OCI-LY3 (cell line): ENCODE measurements at regions not wholly inside any gene's neighbourhood (a gene's known extent, or its start where the extent isn't known, plus 50 kb on each side); places are given as distances from the start of the nearest gene placed in this dataset.
"Not testable (repeated sequence)": the region's sequence is repeated elsewhere in the genome, so short reads cannot be mapped to it uniquely, and the experiment has no call there.

Experiments used
- H2AFZ ChIP-seq: fragments of 200-600, 300-600 bp; shearing (Covaris generic); 2 replicates; pipeline ENCODE4 v1.6.0; 2014; ENCODE audit warnings: antibody characterized with exemption, low read depth, low read length
- H3K27ac ChIP-seq: fragments of 200-600, 300-600 bp; sonication (generic); 2 replicates; pipeline ENCODE4 v1.5.1; 2014; ENCODE audit warnings: mild to moderate bottlenecking, low read length, moderate library complexity, mixed read lengths
- H3K27me3 ChIP-seq: fragments of 200-600, 300-600 bp; sonication (generic); 2 replicates; pipeline ENCODE4 v1.6.1; 2014; ENCODE audit warnings: low read depth, low read length, mixed read lengths
- H3K36me3 ChIP-seq: fragments of 200-600, 300-600 bp; sonication (generic); replicated peaks from 2 replicates; pipeline ENCODE3; 2014; ENCODE audit warnings: low read depth, low read length, mixed read lengths
- H3K4me1 ChIP-seq: fragments of 300-600, 200-600 bp; sonication (generic); 2 replicates; pipeline ENCODE4 v1.6.1; 2014; ENCODE audit warnings: low read length, mixed read lengths
- H3K4me2 ChIP-seq: fragments of 200-600, 300-600 bp; sonication (generic); 2 replicates; pipeline ENCODE4 v1.6.1; 2014; ENCODE audit warnings: low read length, mixed read lengths
- H3K4me3 ChIP-seq: fragments of 300-600, 200-600 bp; sonication (generic); 2 replicates; pipeline ENCODE4 v1.5.1; 2014; ENCODE audit warnings: antibody characterized with exemption, mild to moderate bottlenecking, low read length, moderate library complexity
- H3K79me2 ChIP-seq: fragments of 300-600, 200-600 bp; shearing (Covaris generic); 2 replicates; pipeline ENCODE4 v1.6.1; 2014; ENCODE audit warnings: mild to moderate bottlenecking, low read length, mixed read lengths
- H3K9ac ChIP-seq: fragments of 300-600, 200-600 bp; shearing (Covaris generic); 2 replicates; pipeline ENCODE4 v1.6.0; 2014; ENCODE audit warnings: mild to moderate bottlenecking, low read length, moderate library complexity
- H3K9me3 ChIP-seq: fragments of 200-600, 300-600 bp; shearing (Covaris generic); 2 replicates; pipeline ENCODE4 v1.6.1; 2014; ENCODE audit warnings: low read length, mixed read lengths; ENCODE audit not compliant: insufficient read depth
- H4K20me1 ChIP-seq: fragments of 200-600, 300-600 bp; sonication (generic); 2 replicates; pipeline ENCODE4 v1.6.1; 2016; ENCODE audit warnings: low read length, mixed read lengths; ENCODE audit not compliant: insufficient read depth
- CTCF ChIP-seq: fragments of 200-600, 300-600 bp; sonication (generic); IDR thresholded peaks from 2 replicates; pipeline ENCODE4 v1.5.1; 2014; ENCODE audit warnings: antibody characterized with exemption, low read length, low read depth
- EZH2phosphoT487 ChIP-seq: fragments of 200-600 bp; shearing (Covaris generic); IDR thresholded peaks from 2 replicates; pipeline ENCODE4 v1.6.1; 2018; ENCODE audit warnings: antibody characterized with exemption, mixed run types, low read depth

GRCh38 chr9:74083681-74084433 lies 413.3 kb upstream of the RORB start:
- H3K9ac ChIP-seq, result no peak overlapping the region
- H3K9me3 ChIP-seq, result no peaks in the 10 kb centered on the region
- H3K4me3 ChIP-seq, result no peak overlapping the region
- no peaks in the 10 kb centered on the region for H4K20me1 ChIP-seq
- H3K4me2 ChIP-seq, result no peak overlapping the region
- no peak for TF ChIP-seq EZH2phosphoT487
- TF ChIP-seq CTCF, result no peak
- H3K4me1 ChIP-seq, result no peaks in the 10 kb centered on the region
- H3K27ac ChIP-seq, result no peak overlapping the region
- H3K27me3 ChIP-seq, result no peaks in the 10 kb centered on the region
- no peak overlapping the region for H2AFZ ChIP-seq
- no peaks in the 10 kb centered on the region for H3K79me2 ChIP-seq
- no peaks in the 10 kb centered on the region for H3K36me3 ChIP-seq

- H3K36me3 ChIP-seq, result not testable (repeated sequence)
Measured at GRCh38 chr9:74085384-74086037, 411.6 kb upstream of the RORB start.

GRCh38 chr9:74090921-74091320 lies 406.2 kb upstream of the RORB start:
- H3K79me2 ChIP-seq, H3K9me3 ChIP-seq, H3K9ac ChIP-seq, H2AFZ ChIP-seq, H3K27ac ChIP-seq, H3K4me3 ChIP-seq, H3K4me1 ChIP-seq, H3K36me3 ChIP-seq, H3K27me3 ChIP-seq, H3K4me2 ChIP-seq, H4K20me1 ChIP-seq: not testable (repeated sequence)

More at GRCh38 chr9:74085384-74086037, 411.6 kb upstream of the RORB start:
- not testable (repeated sequence) for H3K4me2 ChIP-seq, H3K4me3 ChIP-seq, H3K9ac ChIP-seq, H4K20me1 ChIP-seq, H2AFZ ChIP-seq, H3K4me1 ChIP-seq, H3K27me3 ChIP-seq, H3K79me2 ChIP-seq, H3K9me3 ChIP-seq, H3K27ac ChIP-seq

GRCh38 chr9:74092491-74092834 lies 404.7 kb upstream of the RORB start:
- H3K36me3 ChIP-seq, result no peaks in the 10 kb centered on the region
- H3K4me1 ChIP-seq, result no peaks in the 10 kb centered on the region
- no peaks in the 10 kb centered on the region for H4K20me1 ChIP-seq
- H3K4me3 ChIP-seq, result no peak overlapping the region
- H2AFZ ChIP-seq, result no peak overlapping the region
- no peak overlapping the region for H3K9ac ChIP-seq
- no peaks in the 10 kb centered on the region for H3K27me3 ChIP-seq
- no peak overlapping the region for H3K27ac ChIP-seq
- no peaks in the 10 kb centered on the region for H3K9me3 ChIP-seq
- TF ChIP-seq CTCF (no peak), EZH2phosphoT487 (no peak)
- H3K79me2 ChIP-seq, result no peaks in the 10 kb centered on the region
- no peak overlapping the region for H3K4me2 ChIP-seq

- H3K9ac ChIP-seq, H3K27ac ChIP-seq, H3K4me3 ChIP-seq, H3K9me3 ChIP-seq, H3K4me2 ChIP-seq, H3K4me1 ChIP-seq, H3K79me2 ChIP-seq, H2AFZ ChIP-seq, H3K27me3 ChIP-seq, H3K36me3 ChIP-seq, H4K20me1 ChIP-seq: not testable (repeated sequence)
Measured at GRCh38 chr9:74094037-74094436, 403.1 kb upstream of the RORB start.
